ENCODE measurements at regions not wholly inside any gene's neighbourhood (a gene's known extent, or its start where the extent isn't known, plus 50 kb on each side); places are given as distances from the start of the nearest gene placed in this dataset.

DNA sequence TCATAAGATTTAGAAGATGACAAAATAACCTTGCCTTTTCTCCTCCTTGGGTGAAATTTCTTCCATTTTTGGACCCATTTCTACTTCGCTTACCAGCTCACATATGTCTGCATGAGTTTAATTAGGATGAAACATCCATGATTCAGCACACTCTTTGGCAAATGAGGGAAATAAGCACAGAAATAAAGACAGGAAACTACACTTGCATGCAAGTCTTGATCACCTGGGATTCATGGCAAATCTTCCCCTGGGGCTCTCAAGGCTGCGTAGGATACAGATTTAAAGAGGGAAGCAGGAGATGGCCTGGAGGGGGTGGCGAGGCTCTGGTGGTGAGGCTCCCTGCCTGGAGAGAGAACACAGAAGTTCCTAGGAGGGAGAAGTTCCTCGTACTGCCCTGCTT, 147.8 kb downstream of the EDN3 start:
- H3K9me3 Mint-ChIP-seq: no peaks in the 10 kb centered on the region
- H3K27me3 Mint-ChIP-seq (ENCODE audit: low read depth): peaks cover 74% of the 10 kb centered on the region
- H3K36me3 Mint-ChIP-seq (ENCODE audit: insufficient read depth in 2 of 2): no peaks in the 10 kb centered on the region
- no peaks in the 10 kb centered on the region for H3K4me1 Mint-ChIP-seq (ENCODE audit: low read depth)
- no peak overlapping the region for H3K4me3 Mint-ChIP-seq
- ATAC-seq (replicated peaks in 1 of 2) (no peak), DNase-seq (no peak)
- no peak overlapping the region for H3K27ac Mint-ChIP-seq

DNA sequence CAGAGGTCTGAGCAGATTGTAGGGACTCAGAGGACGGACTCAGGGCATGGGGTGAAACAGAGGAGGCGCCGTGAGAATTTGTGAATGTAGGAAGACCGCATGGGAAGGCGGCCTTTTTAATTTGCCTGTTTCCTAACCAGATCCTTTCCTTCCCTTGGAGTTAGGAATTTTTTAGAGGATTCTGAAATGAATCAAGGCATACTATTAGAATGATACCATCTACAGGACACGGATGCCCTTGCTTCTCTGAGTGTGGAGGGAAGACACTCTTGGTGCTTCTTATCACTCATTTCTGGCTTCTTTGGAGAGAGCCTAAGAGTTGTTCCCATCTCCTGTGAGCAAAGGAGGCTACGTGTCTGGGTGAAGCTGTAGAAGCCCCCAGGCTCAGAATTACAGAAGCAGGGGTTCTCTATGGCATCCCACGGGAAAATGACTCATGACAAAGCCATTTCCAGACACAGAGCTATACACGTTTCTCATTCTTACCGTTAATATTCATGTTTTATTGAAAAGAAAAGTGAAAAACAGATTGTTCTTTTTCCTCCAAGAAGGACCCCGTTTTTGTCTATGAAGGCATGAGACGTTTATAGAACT, 148.5 kb downstream of the EDN3 start:
- H3K4me3 Mint-ChIP-seq: no peak overlapping the region
- no peaks in the 10 kb centered on the region for H3K9me3 Mint-ChIP-seq
- H3K36me3 Mint-ChIP-seq (ENCODE audit: insufficient read depth in 2 of 2): no peaks in the 10 kb centered on the region
- H3K4me1 Mint-ChIP-seq (ENCODE audit: low read depth): no peaks in the 10 kb centered on the region
- ATAC-seq (replicated peaks in 1 of 2) (no peak), DNase-seq (no peak)
- H3K27me3 Mint-ChIP-seq (ENCODE audit: low read depth): peaks cover 66% of the 10 kb centered on the region
- no peak overlapping the region for H3K27ac Mint-ChIP-seq

DNA sequence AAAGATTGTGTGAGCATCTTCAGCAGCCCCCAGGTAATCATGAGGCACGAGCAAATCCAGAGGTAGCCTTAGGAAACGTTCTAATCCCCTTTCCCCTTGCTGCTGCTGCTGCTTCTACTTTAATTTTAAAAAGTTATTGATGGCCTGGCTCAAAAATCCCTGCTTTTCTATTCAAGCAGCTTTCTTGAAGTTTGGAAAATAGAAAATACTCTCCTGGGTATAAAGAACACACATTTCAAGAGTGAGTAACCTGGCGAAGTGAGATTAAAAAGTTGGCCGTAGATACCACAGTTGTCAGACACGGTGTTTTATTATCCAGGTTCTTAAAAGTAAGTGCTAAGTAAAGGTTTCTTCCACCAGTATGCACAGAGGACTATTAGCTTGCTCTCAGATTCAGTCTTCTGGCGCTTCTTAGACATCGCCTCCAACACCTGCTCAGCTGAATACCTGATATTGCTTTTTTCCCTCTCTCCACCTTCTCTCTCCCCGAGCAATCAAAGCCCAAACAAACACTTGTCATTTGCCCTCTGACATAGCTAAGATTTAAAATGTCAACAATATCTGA, 150.7 kb downstream of the EDN3 start:
- no peaks in the 10 kb centered on the region for H3K36me3 Mint-ChIP-seq (ENCODE audit: insufficient read depth in 2 of 2)
- H3K27me3 Mint-ChIP-seq (ENCODE audit: low read depth): peaks cover 47% of the 10 kb centered on the region
- no peaks in the 10 kb centered on the region for H3K9me3 Mint-ChIP-seq
- H3K4me3 Mint-ChIP-seq: no peak overlapping the region
- no peak for DNase-seq
- no peaks in the 10 kb centered on the region for H3K4me1 Mint-ChIP-seq (ENCODE audit: low read depth)
- no peak overlapping the region for H3K27ac Mint-ChIP-seq
- ATAC-seq (replicated peaks in 1 of 2): no peak

DNA sequence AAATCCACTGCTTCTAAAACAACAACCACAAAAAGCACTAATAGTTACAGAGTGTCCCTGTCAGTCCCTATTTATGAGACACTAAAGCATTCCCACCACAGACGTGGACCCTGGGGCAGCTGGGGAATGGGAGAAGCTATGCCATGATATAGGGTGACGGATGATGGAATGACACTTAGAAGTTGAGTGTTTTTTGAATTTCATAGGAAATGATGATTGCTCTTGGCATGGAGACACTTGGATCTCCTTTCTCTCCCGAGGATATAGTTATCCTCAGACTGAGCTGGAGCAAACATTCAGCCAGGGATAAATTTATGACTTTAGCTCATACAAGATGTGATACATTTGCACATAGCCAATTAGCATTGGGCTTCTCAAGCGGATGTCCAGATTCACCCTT, 151.2 kb downstream of the EDN3 start:
- ATAC-seq (replicated peaks in 1 of 2) (no peak), DNase-seq (no peak)
- Mint-ChIP-seq H3K9me3 (no peaks in the 10 kb centered on the region), H3K27ac (no peak overlapping the region), H3K4me3 (no peak overlapping the region), H3K27me3 (ENCODE audit: low read depth) (peaks cover 43% of the 10 kb centered on the region), H3K36me3 (ENCODE audit: insufficient read depth in 2 of 2) (no peaks in the 10 kb centered on the region), H3K4me1 (ENCODE audit: low read depth) (no peaks in the 10 kb centered on the region)

DNA sequence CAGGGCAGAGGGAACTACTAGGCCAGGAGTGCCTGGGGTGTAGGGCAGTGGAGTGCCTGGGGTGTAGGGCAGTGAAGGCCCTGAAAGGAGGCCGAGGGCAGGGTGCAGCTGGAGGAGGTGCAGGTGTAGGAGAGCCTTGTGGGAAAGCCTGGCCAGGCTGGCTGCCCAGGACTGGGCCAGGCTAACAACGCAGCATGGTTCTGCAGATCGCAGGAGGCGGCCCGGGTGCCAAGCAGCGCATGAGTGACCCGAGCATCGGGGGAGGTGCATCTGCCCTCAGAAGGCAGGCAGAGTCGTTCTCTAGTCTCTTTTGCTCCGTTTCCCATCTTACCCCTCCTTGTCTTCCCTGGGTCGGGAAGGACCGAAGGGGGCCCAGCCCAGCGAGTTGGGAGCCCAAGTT, 151.5 kb upstream of the PHACTR3 start:
- H3K27me3 Mint-ChIP-seq (ENCODE audit: low read depth): peaks cover 31% of the 10 kb centered on the region
- H3K9me3 Mint-ChIP-seq: no peaks in the 10 kb centered on the region
- no peaks in the 10 kb centered on the region for H3K36me3 Mint-ChIP-seq (ENCODE audit: insufficient read depth in 2 of 2)
- H3K4me1 Mint-ChIP-seq (ENCODE audit: low read depth): no peaks in the 10 kb centered on the region
- DNase-seq (no peak), ATAC-seq (replicated peaks in 1 of 2) (no peak)
- H3K27ac Mint-ChIP-seq: no peak overlapping the region
- no peak overlapping the region for H3K4me3 Mint-ChIP-seq

DNA sequence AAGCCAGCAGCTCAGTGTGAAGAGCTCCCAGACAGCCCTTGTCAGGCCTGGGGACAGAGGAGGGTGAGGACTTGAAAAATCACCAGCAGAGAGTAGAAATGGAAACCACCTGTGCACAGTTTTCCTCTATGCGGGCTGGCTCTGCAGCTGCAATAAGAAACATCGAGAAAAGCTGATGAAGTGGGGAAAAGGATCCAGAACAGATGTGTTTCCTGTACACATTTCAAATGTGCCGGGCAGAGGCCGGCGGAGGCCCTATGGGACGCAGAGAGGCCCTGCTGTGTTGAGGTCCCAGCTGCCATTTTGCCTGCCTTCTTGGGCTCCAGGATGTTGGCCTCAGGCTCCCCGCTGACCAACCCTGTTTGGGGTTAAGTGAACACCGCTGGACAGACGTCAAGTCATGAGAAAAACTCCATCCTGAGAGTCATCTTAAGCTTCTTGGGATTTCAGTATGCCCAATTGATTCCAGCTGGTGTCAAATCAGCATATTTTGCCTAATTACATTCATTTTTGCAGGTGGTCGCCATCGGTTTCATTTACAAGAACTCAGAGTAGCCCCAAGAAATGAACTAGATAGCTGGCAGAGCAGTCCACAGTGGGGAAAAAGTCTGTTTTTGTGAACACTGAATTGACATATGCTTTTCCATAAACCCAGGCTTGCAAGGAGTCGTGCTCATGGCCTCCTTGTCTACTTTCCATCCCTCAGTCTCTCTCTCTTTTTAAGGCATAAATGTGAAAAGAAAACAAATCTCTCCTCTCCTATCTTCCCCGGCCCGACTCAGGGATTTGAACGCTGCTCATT, 150.4 kb upstream of the PHACTR3 start:
- Mint-ChIP-seq H3K36me3 (ENCODE audit: insufficient read depth in 2 of 2) (no peaks in the 10 kb centered on the region), H3K4me3 (no peak overlapping the region), H3K9me3 (no peaks in the 10 kb centered on the region), H3K27me3 (ENCODE audit: low read depth) (peaks cover 27% of the 10 kb centered on the region), H3K4me1 (ENCODE audit: low read depth) (no peaks in the 10 kb centered on the region), H3K27ac (no peak overlapping the region)
- ATAC-seq (replicated peaks in 1 of 2) (no peak), DNase-seq (no peak)

DNA sequence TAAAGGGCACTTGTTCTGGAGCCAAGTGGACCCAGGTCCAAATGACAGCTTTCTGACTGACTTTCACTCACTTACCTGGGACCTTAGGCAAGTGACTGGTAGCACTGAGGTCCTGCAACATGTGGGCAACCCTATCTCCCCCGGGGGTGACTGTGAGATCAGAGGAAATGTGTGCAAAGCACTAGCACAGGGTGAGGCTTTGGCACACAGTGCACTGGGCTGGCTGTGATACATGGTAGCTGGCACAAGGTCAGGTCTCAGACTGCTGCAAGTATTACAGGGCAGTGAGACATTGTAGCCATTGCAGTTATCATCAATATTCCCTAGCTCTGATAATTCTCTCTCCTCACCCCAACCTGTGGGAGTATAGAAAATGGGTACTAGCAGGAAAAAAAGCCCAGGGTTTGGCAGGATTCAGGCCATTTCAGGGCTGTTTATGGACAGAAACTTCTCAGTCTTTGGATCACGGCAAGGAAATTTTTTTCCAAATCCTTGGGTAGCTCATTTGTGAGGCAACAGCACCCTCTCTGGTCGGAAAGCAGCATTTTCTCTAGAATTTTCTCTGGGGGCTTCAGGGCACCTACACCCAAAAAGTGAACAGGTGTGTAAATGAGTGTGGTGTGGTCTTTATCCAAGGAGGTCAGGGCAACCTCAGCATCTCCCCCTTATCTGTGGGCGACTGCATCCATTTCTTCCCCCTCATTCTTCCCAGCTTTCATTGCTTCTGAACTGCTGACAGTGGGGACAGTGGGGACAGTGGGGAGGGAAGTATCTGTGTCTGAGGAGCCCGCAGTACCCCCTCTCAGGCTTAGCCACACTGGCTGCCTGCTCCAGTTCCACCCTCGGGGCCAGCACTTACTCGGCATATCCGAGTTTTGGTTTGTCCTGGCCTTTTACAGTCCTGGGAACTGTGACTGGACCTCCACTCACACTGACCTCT, 148.7 kb upstream of the PHACTR3 start:
- peaks cover 13% of the 10 kb centered on the region for H3K27me3 Mint-ChIP-seq (ENCODE audit: low read depth)
- no peak overlapping the region for H3K27ac Mint-ChIP-seq
- H3K36me3 Mint-ChIP-seq (ENCODE audit: insufficient read depth in 2 of 2): no peaks in the 10 kb centered on the region
- no peaks in the 10 kb centered on the region for H3K4me1 Mint-ChIP-seq (ENCODE audit: low read depth)
- DNase-seq (no peak), ATAC-seq (replicated peaks in 1 of 2) (no peak)
- no peaks in the 10 kb centered on the region for H3K9me3 Mint-ChIP-seq
- H3K4me3 Mint-ChIP-seq: no peak overlapping the region

DNA sequence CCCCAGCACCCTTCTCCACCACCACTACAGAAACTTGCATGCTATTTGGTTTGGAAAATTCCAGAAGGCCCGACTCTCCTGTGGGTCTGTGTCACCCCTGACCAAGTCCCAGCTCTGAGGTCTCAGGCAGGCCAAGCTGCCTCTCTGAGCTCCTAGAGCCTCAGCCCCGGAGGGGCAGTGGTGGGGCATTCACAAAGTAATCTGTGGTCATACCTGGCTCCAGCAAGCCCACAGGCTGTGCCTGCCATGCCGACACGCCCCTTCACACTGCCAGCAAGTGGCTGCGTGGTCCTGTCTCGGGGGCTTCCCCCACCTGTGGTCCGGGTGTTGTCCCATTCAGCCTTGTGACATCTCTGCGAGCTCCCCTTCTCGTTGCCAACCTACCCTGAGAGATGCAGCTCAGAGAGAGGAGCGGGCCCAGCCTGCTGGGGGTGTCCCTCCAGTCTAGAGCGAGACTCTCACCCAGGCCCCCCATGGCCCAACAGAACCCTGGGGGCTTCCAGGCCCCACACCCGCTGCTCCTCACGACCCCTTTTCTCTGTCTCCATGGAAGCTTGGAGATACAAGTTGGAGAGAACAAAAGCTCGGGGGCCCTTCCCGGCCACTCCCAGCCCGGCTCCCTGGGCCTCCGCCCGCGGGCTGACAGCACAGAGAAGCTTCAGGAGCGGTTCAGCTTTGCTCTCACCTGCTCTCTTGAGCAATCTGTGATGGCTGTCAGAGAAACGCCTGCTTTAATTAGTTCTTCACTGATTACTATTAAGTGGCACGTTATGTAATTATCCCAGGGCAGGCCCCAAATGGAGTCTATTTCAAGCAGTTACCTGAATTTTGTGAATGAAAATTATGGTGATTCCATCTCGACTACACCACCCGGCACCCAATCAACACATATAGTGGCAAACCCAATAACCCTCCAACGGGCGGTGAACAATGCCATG, 147.7 kb upstream of the PHACTR3 start:
- Mint-ChIP-seq H3K27ac (no peak overlapping the region), H3K4me1 (ENCODE audit: low read depth) (no peaks in the 10 kb centered on the region)
- no peak for ATAC-seq (replicated peaks in 1 of 2)

DNA sequence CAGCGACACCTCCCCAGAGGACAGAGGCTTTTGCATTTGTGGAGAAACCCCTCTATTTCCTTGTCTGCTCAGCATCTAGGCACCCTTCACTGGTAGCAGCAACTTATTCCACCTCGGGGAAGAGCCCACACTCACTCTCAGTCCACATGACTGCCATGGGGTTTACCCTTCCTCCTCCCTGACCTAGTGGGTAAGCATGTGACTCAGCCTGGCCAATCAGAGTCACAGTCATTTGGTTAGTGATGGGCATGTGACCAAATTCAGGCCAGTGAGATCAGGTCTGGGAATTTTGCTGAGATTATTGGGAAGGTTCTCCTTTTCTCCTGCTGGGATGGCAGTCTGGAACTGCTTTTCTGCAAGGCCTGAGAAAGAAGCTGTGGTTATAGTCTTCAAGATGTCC, 145.7 kb upstream of the PHACTR3 start:
- Mint-ChIP-seq H3K27me3 (ENCODE audit: low read depth) (peaks cover 10% of the 10 kb centered on the region), H3K4me1 (ENCODE audit: low read depth) (no peaks in the 10 kb centered on the region), H3K9me3 (no peaks in the 10 kb centered on the region), H3K4me3 (no peak overlapping the region), H3K27ac (no peak overlapping the region), H3K36me3 (ENCODE audit: insufficient read depth in 2 of 2) (no peaks in the 10 kb centered on the region)
- DNase-seq (no peak), ATAC-seq (replicated peaks in 1 of 2) (no peak)

More for the DNA sequence above, 147.7 kb upstream of the PHACTR3 start:
- no peaks in the 10 kb centered on the region for H3K36me3 Mint-ChIP-seq (ENCODE audit: insufficient read depth in 2 of 2)
- no peak for DNase-seq
- no peak overlapping the region for H3K4me3 Mint-ChIP-seq
- no peaks in the 10 kb centered on the region for H3K9me3 Mint-ChIP-seq
- H3K27me3 Mint-ChIP-seq (ENCODE audit: low read depth): peaks cover 8% of the 10 kb centered on the region

DNA sequence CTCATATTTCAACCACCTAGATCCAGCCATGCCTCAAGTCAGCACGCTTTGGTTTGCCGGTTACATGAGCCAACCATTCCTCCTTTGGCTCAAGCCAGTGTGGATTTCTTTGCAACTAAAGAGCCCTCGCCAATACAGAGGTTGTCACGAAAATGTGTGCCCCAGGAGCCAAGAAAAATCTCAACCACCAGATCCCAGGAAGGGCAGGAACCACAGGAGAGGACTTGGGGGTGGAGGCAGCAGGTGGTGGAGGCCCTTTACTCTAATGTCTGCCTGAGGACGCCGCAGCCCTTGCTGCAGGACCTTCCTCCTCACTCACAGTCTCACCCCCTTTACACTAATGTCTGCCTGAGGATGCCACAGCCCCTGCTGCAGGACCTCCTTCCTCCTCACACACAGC, 144.8 kb upstream of the PHACTR3 start:
- H3K9me3 Mint-ChIP-seq: no peaks in the 10 kb centered on the region

DNA sequence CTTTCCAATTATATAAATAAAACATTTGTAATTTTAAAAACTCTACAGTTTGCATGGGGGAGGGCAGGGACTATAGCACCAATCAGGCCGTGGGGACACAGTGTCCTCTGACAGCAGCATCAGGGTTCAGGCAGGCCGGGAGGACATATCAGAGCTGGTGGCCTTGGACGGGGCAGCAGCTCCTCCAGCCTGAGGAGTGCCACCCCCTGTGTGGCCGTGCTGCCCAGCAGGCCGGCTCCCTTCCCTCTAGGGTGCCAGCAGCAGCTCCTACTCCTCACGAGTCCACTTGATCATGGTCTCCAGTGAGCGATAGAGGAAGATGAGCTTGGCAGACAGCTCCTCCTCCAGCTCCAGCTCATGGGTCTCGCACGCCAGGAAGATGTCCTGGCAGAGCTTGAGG, 144.0 kb upstream of the PHACTR3 start:
- no peak overlapping the region for H3K27ac Mint-ChIP-seq
- H3K36me3 Mint-ChIP-seq (ENCODE audit: insufficient read depth in 2 of 2): no peaks in the 10 kb centered on the region
- no peak overlapping the region for H3K4me3 Mint-ChIP-seq
- H3K9me3 Mint-ChIP-seq: no peaks in the 10 kb centered on the region
- peaks cover 18% of the 10 kb centered on the region for H3K27me3 Mint-ChIP-seq (ENCODE audit: low read depth)
- DNase-seq (no peak), ATAC-seq (replicated peaks in 1 of 2) (no peak)
- H3K4me1 Mint-ChIP-seq (ENCODE audit: low read depth): no peaks in the 10 kb centered on the region

More for the DNA sequence above, 144.8 kb upstream of the PHACTR3 start:
- Mint-ChIP-seq H3K27ac (no peak overlapping the region), H3K27me3 (ENCODE audit: low read depth) (peaks cover 18% of the 10 kb centered on the region), H3K36me3 (ENCODE audit: insufficient read depth in 2 of 2) (no peaks in the 10 kb centered on the region), H3K4me3 (no peak overlapping the region), H3K4me1 (ENCODE audit: low read depth) (no peaks in the 10 kb centered on the region)
- ATAC-seq (replicated peaks in 1 of 2) (no peak), DNase-seq (no peak)

DNA sequence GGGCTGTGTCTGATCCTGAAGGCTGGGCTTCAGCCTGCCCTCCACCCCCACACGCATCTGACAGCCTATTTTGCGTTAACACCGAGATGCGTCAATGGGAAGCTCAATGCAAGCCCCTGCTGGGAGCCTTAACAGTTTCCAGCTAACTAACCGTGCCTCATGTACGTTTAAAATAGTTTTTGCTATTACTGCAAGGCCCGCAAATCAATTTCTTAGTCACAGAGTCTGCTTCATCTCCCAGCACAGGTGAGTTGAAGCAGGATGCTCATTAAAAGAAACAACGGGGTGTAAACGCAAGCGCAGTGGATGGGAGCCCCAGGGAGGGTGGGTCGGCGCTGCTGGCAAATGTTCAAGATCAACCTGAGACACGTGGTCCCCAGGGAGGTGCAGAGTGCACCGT, 142.8 kb upstream of the PHACTR3 start:
- peaks cover 18% of the 10 kb centered on the region for H3K27me3 Mint-ChIP-seq (ENCODE audit: low read depth)
- ATAC-seq (replicated peaks in 1 of 2) (no peak), DNase-seq (no peak)
- H3K27ac Mint-ChIP-seq: no peak overlapping the region
- no peaks in the 10 kb centered on the region for H3K36me3 Mint-ChIP-seq (ENCODE audit: insufficient read depth in 2 of 2)
- no peak overlapping the region for H3K4me3 Mint-ChIP-seq
- no peaks in the 10 kb centered on the region for H3K4me1 Mint-ChIP-seq (ENCODE audit: low read depth)
- H3K9me3 Mint-ChIP-seq: no peaks in the 10 kb centered on the region
